Transverse colon (tissue), 4 donors: ENCODE measurements at regions not wholly inside any gene's neighbourhood (a gene's known extent, or its start where the extent isn't known, plus 50 kb on each side); places are given as distances from the start of the nearest gene placed in this dataset.

Experiments
- DNase-seq: peaks from one replicate; pipeline ENCODE4 v3.0.0-alpha.2; 2019
- H3K27ac ChIP-seq, 4 donors: fragments of 200-600 bp; sonication (generic); 2 replicates each; pipeline ENCODE4 v1.5.1; 2016 to 2018; ENCODE audit warnings: inconsistent platforms in 4 of 4
- H3K27me3 ChIP-seq: fragments of 200-600 bp; sonication (generic); 2 replicates; pipeline ENCODE4 v1.5.1; 2017; ENCODE audit warnings: inconsistent platforms
- H3K36me3 ChIP-seq, 4 donors: fragments of 200-600 bp; sonication (generic); 2 replicates each; pipeline ENCODE4 v1.5.1; 2017 to 2019; ENCODE audit warnings: inconsistent platforms in 4 of 4
- H3K4me1 ChIP-seq, 4 donors: fragments of 200-600 bp; sonication (generic); 2 replicates each; pipeline ENCODE4 v1.5.1; 2017 to 2020; ENCODE audit warnings: inconsistent platforms in 4 of 4
- H3K4me3 ChIP-seq, 4 donors: fragments of 200-600 bp; sonication (generic); 1 replicate in 1 of 4; 2 replicates in 3 of 4; pipeline versions ENCODE4 v1.5.1 to v1.6.1; 2017 to 2019; ENCODE audit warnings: inconsistent platforms in 4 of 4
- H3K9me3 ChIP-seq, 2 donors: fragments of 200-600 bp; sonication (generic); 2 replicates each; pipeline ENCODE4 v1.5.1; 2017 to 2019; ENCODE audit warnings: inconsistent platforms in 2 of 2
- EP300 ChIP-seq: sonication (generic); formaldehyde crosslinking; IDR thresholded peaks from one replicate; pipeline ENCODE4 v1.6.1; 2017; ENCODE audit warnings: antibody characterized with exemption, low read depth
- POLR2A ChIP-seq: fragments of 450-650 bp; IDR thresholded peaks from one replicate; pipeline ENCODE4 v1.6.1; 2016; ENCODE audit warnings: antibody characterized with exemption, mild to moderate bottlenecking, moderate library complexity
- POLR2AphosphoS5 ChIP-seq, 3 donors: sonication (generic); formaldehyde crosslinking; IDR thresholded peaks; one replicate each; pipeline ENCODE4 v1.6.1; 2016; ENCODE audit warnings: antibody characterized with exemption in 3 of 3
- WGBS, 2 donors: methylation state at CpG; one replicate each; pipeline ENCODE4 v1.1.5; 2018; ENCODE audit warnings: low coverage in 1 of 2; 5-methylcytosine and 5-hydroxymethylcytosine counted together
- in situ Hi-C, 4 donors: fragments of 200-750 bp; cut with MboI; loops; one replicate each; pipeline versions ENCODE4 v1.15.0 to v1.15.1; 2017; ENCODE audit warnings: low sequenced_read_pairs in 3 of 4, low pct_ligation_motif_present in 1 of 4, low pct_unique_long_range_greater_than_20kb in 1 of 4
- intact Hi-C: fragments of 100-400 bp; cut with DNase I; formaldehyde crosslinking; loops from one replicate; pipeline ENCODE4 v1.15.1; 2023; ENCODE audit warnings: low total_unique reads
- TF ChIP-seq, protein P1 (sequence below), 5 experiments: fragments of 200-600 bp in 3 of 5; fragments of 450-650 bp in 2 of 5; sonication (generic) in 3 of 5; IDR thresholded peaks; 1 replicate in 2 of 5; 2 replicates in 3 of 5; pipeline ENCODE4 v1.5.1; 2016 to 2017; ENCODE audit warnings: antibody characterized with exemption in 5 of 5, inconsistent platforms in 3 of 5, mild to moderate bottlenecking in 2 of 5, moderate library complexity in 1 of 5

DNA sequence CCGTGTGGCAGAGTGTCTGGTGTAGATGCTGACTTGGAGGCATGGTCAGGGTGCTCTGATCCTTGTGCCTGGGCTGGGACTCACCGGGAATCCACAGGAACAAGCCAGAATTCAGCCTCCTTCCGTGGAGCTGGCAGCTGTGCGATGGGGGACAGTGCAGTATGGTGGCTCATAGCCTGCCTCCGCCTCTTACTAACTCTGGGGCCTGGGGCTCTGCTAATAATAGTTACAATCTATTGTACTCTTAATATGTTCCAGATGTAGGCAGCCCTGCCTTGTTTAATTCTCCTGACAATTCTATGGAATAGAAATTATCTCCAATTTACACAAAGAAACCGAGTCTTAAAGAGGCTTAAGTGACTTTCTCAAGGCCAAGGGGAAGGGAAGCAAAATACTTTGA, 77.6 kb downstream of the PCDH1 start:
- in situ Hi-C loops (no loop called here), intact Hi-C loops (no loop called here)
- DNase-seq = no peak
- no peak for TF ChIP-seq EP300
- TF ChIP-seq, protein P1, sequence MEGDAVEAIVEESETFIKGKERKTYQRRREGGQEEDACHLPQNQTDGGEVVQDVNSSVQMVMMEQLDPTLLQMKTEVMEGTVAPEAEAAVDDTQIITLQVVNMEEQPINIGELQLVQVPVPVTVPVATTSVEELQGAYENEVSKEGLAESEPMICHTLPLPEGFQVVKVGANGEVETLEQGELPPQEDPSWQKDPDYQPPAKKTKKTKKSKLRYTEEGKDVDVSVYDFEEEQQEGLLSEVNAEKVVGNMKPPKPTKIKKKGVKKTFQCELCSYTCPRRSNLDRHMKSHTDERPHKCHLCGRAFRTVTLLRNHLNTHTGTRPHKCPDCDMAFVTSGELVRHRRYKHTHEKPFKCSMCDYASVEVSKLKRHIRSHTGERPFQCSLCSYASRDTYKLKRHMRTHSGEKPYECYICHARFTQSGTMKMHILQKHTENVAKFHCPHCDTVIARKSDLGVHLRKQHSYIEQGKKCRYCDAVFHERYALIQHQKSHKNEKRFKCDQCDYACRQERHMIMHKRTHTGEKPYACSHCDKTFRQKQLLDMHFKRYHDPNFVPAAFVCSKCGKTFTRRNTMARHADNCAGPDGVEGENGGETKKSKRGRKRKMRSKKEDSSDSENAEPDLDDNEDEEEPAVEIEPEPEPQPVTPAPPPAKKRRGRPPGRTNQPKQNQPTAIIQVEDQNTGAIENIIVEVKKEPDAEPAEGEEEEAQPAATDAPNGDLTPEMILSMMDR (IDR thresholded peaks at IDR 0.05) = no peak
- no peak for TF ChIP-seq POLR2AphosphoS5 (IDR thresholded peaks at IDR 0.05)
- no peak for TF ChIP-seq POLR2A
- Histone ChIP-seq H3K9me3 (no peaks in the 10 kb centered on the region), H3K27me3 (peaks cover 16% of the 10 kb centered on the region), H3K4me3 (no peak overlapping the region), H3K27ac (no peak overlapping the region), H3K36me3 (no peaks in the 10 kb centered on the region), H3K4me1 (no peaks in the 10 kb centered on the region)
- WGBS, 2 donors = 67% methylated on average over 6 of the region's 6 CpGs; no CpG with 5 or more reads in 1 of the 2 donors

DNA sequence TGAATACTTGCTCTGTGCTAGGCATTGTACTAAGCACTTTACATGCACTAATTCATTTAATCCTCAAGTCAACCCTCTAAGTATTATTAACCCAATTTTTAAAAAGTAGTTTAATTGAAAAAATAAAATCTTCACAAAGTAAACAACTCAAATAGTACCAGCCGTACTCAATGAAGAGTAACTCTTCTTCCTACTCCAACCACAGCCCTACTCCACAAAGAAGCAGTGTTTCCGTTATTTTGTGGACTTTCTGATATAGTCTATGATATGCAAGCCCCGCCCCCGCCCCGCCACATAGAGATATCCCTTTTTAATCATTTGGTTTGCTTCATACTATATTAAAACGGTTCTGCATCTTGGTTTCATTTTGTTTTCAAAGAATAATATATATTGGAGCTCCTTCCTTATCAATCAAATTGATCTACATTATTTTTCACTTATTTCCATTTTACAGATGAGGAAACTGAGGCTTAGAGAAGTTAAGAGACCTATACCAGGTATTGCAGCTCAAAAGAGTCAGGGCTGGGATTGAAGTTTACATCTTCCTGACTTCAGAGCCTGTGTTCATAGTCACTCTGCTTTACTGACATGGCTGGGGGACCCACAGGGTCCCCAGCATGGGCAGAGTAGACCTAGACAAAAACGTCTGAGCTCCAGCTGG, 78.6 kb downstream of the PCDH1 start:
- Histone ChIP-seq H3K27me3 (peaks cover 9% of the 10 kb centered on the region), H3K27ac (no peak overlapping the region), H3K4me1 (no peaks in the 10 kb centered on the region), H3K9me3 (no peaks in the 10 kb centered on the region), H3K36me3 (no peaks in the 10 kb centered on the region), H3K4me3 (no peak overlapping the region)
- intact Hi-C loops (no loop called here), in situ Hi-C loops (no loop called here)
- TF ChIP-seq POLR2AphosphoS5 (IDR thresholded peaks at IDR 0.05) (no peak), EP300 (no peak), POLR2A (no peak)
- TF ChIP-seq, protein P1 (IDR thresholded peaks at IDR 0.05) = no peak
- 75 to 76% methylated on average over 6 to 7 of the region's 7 CpGs for whole genome bisulfite sequencing, 2 donors
- DNase-seq = no peak

- intact Hi-C loops = no loop called here
- no peak for TF ChIP-seq EP300
- TF ChIP-seq, protein P1 (IDR thresholded peaks at IDR 0.05) = no peak
- no peak for TF ChIP-seq POLR2AphosphoS5 (IDR thresholded peaks at IDR 0.05)
- no peak for TF ChIP-seq POLR2A
- no peaks in the 10 kb centered on the region for H3K4me1 ChIP-seq
- H3K27me3 ChIP-seq = peaks cover 2% of the 10 kb centered on the region
- WGBS, 2 donors = 0 to 60% methylated on average over 1 of the region's 1 CpG
- H3K27ac ChIP-seq = no peak overlapping the region
- no peaks in the 10 kb centered on the region for H3K9me3 ChIP-seq
- no peak for DNase-seq
- in situ Hi-C loops = no loop called here
- no peaks in the 10 kb centered on the region for H3K36me3 ChIP-seq
- H3K4me3 ChIP-seq = no peak overlapping the region
Measured at GRCh38 chr5:141797425-141797824, 80.8 kb downstream of the PCDH1 start.

DNA sequence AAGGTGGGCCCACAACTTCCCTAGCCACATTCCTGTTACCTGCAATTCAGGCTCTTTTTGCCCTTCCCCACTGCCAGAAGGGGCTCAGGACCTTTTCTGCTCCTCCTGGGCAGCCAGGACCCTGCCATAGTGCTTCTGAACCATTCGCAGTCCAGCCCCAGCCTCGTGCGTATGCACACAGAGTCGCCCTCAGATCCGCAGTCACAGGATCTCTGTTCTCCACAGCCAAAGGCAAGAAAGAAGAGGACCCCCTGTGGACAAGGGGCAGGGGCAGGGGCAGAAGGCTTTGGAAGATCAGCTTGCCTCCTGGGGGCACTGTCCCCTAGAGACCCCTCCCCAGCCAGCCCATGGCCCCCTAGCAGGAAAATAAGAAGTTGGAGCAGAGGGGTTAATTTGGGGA, 82.8 kb downstream of the PCDH1 start:
- DNase-seq = no peak
- Histone ChIP-seq H3K27me3 (no peaks in the 10 kb centered on the region), H3K27ac (no peak overlapping the region), H3K36me3 (no peaks in the 10 kb centered on the region), H3K4me1 (no peaks in the 10 kb centered on the region), H3K9me3 (no peaks in the 10 kb centered on the region), H3K4me3 (no peak overlapping the region)
- in situ Hi-C loops (no loop called here), intact Hi-C loops (no loop called here)
- TF ChIP-seq EP300 (no peak), POLR2AphosphoS5 (IDR thresholded peaks at IDR 0.05) (no peak), POLR2A (no peak)
- TF ChIP-seq, protein P1 (IDR thresholded peaks at IDR 0.05) = no peak
- WGBS, 2 donors = 89% methylated on average over 5 of the region's 5 CpGs; no CpG with 5 or more reads in 1 of the 2 donors
